ENCODE measurements at regions not wholly inside any gene's neighbourhood (a gene's known extent, or its start where the extent isn't known, plus 50 kb on each side); places are given as distances from the start of the nearest gene placed in this dataset.

GRCh38 chr3:96731031-96731430, 83.4 kb upstream of the EPHA6 start:
- Histone ChIP-seq H3K27me3 (replicated peaks in 1 of 7) (no peaks in the 10 kb centered on the region), H3K9me3 (no peaks in the 10 kb centered on the region), H3K4me3 (no peak overlapping the region), H3K36me3 (no peaks in the 10 kb centered on the region), H3K4me1 (no peaks in the 10 kb centered on the region), H3K27ac (no peak overlapping the region)
- no peak for DNase-seq
- TF ChIP-seq POLR2A (IDR thresholded peaks at IDR 0.05) (no peak), CTCF (IDR thresholded peaks at IDR 0.05 in 8 of 11, conservative IDR thresholded peaks at IDR 0.05 in 3 of 11) (no peak), POLR2AphosphoS5 (IDR thresholded peaks at IDR 0.05) (no peak)
- intact Hi-C loops (cut with DNase I; ENCODE audit: low total_unique reads) = no loop called here

- no peak for DNase-seq
- no peak overlapping the region for H3K27ac ChIP-seq
- H3K9me3 ChIP-seq = peaks cover 0 to 7% (median 0%) of the 10 kb centered on the region in 8 donors
- no peak overlapping the region for H3K4me3 ChIP-seq
- 65 to 80% (median 67%) methylated on average over 2 of the region's 2 CpGs for WGBS, 5 donors
- H3K27me3 ChIP-seq (replicated peaks in 1 of 7) = no peaks in the 10 kb centered on the region
- no peaks in the 10 kb centered on the region for H3K36me3 ChIP-seq
- H3K4me1 ChIP-seq = no peaks in the 10 kb centered on the region
- intact Hi-C loops (cut with DNase I; ENCODE audit: low total_unique reads) = no loop called here
- no peak for TF ChIP-seq POLR2AphosphoS5 (IDR thresholded peaks at IDR 0.05)
- TF ChIP-seq POLR2A (IDR thresholded peaks at IDR 0.05) = no peak
- no peak for TF ChIP-seq CTCF (IDR thresholded peaks at IDR 0.05 in 8 of 11, conservative IDR thresholded peaks at IDR 0.05 in 3 of 11)
Measured at GRCh38 chr3:96734273-96735009, 80.0 kb upstream of the EPHA6 start.

GRCh38 chr3:96748139-96748538, 66.3 kb upstream of the EPHA6 start:
- Histone ChIP-seq H3K9me3 (peaks cover 0 to 15% (median 9%) of the 10 kb centered on the region in 8 donors), H3K27ac (no peak overlapping the region), H3K4me3 (no peak overlapping the region), H3K4me1 (no peaks in the 10 kb centered on the region), H3K27me3 (replicated peaks in 1 of 7) (no peaks in the 10 kb centered on the region), H3K36me3 (no peaks in the 10 kb centered on the region)
- TF ChIP-seq POLR2A (IDR thresholded peaks at IDR 0.05) (no peak), CTCF (IDR thresholded peaks at IDR 0.05 in 8 of 11, conservative IDR thresholded peaks at IDR 0.05 in 3 of 11) (no peak), POLR2AphosphoS5 (IDR thresholded peaks at IDR 0.05) (no peak)
- intact Hi-C loops (cut with DNase I; ENCODE audit: low total_unique reads) = no loop called here
- DNase-seq = no peak

- TF ChIP-seq CTCF (IDR thresholded peaks at IDR 0.05 in 8 of 11, conservative IDR thresholded peaks at IDR 0.05 in 3 of 11) (no peak), POLR2A (IDR thresholded peaks at IDR 0.05) (no peak)
- WGBS, 5 donors = 83 to 88% (median 86%) methylated on average over 1 to 2 of the region's 2 CpGs; no CpG with 5 or more reads in 1 of the 5 donors
- Histone ChIP-seq H3K27ac (no peak overlapping the region), H3K27me3 (replicated peaks in 1 of 7) (no peaks in the 10 kb centered on the region), H3K4me3 (no peak overlapping the region), H3K9me3 (peaks cover 0 to 15% (median 9%) of the 10 kb centered on the region in 8 donors), H3K36me3 (no peaks in the 10 kb centered on the region), H3K4me1 (no peaks in the 10 kb centered on the region)
- intact Hi-C loops (cut with DNase I; ENCODE audit: low total_unique reads) = no loop called here
- DNase-seq = peak; percentile 62
Measured at GRCh38 chr3:96750094-96750767, 64.2 kb upstream of the EPHA6 start.

Data from spleen (tissue), 11 donors.